DMS53 treated with DMSO at 0.1 percent for 48 hours (cell line): ENCODE measurements at regions not wholly inside any gene's neighbourhood (a gene's known extent, or its start where the extent isn't known, plus 50 kb on each side); places are given as distances from the start of the nearest gene placed in this dataset.

Source experiments
- DNase-seq: peaks from one replicate; lab custom pipeline; 2025; ENCODE audit not compliant: unreplicated experiment; lab: John Stamatoyannopoulos, UW

GRCh38 chr13:106772006-106772601 lies 204.2 kb upstream of the ARGLU1 start:
- no peak for DNase-seq

DNA sequence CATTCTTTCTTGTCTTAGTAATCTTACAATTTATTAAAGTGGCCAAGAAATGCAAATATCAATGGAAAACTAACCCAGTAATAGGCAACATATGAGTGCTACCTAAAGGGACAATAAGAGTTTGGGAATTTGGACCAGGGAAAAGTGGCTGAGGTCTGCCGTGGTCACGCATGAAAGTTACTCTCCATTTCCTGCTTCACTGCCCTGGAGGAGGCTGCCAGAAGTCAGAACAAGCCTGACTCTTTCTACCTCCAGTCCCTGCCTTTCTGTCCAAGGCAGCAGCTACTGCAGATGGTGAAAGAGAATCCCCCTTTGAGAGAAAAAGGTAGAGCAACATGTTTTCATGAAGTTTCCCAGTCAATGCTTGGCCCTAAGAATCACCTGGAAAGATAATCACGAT lies 201.1 kb upstream of the ARGLU1 start:
- no peak for DNase-seq

DNA sequence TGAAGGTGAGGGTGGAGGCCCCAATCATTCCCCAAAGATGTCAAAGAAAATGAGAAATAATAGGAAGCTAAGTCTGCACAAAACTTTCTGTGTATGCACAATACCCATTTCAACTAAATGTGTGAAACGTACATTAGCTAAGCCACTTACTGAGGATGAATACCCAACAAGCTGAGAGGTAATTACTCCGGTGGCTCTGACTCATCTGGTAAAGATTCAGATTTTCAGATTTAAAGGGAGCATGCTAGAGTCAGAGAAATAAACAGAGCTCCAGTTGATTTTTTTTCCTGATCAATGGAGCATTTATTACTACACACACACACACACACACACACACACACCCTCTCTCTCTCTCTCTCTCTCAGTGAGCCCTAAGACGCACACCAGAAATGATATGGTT lies 194.8 kb upstream of the ARGLU1 start:
- no peak for DNase-seq

DNA sequence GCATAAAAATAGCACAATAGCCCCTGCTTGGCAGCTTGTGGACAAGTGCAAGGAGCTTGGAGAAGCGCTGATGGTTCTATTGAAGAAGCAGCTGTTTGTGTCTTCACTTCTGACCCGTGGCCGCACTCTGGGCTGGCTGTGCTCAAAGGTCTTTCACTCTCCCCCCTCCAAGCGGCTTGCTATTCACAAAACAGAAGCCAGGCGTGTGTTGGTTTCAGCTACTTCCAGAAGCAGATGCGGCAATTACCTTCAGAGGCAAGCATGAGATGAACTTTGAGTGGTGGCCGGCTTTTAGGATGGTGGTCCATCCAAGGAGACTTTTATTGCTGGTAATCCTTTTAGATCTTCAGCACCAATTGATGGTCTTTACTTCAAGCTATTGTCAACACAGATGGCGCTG lies 188.5 kb upstream of the ARGLU1 start:
- DNase-seq = no peak

GRCh38 chr13:106755542-106755941 lies 187.6 kb upstream of the ARGLU1 start:
- DNase-seq = no peak

- DNase-seq = no peak
Measured at GRCh38 chr13:106753251-106753650, 185.3 kb upstream of the ARGLU1 start.

- no peak for DNase-seq
Measured at GRCh38 chr13:106752584-106753170, 184.7 kb upstream of the ARGLU1 start.

GRCh38 chr13:106748785-106749184 lies 180.8 kb upstream of the ARGLU1 start:
- DNase-seq = no peak

DNA sequence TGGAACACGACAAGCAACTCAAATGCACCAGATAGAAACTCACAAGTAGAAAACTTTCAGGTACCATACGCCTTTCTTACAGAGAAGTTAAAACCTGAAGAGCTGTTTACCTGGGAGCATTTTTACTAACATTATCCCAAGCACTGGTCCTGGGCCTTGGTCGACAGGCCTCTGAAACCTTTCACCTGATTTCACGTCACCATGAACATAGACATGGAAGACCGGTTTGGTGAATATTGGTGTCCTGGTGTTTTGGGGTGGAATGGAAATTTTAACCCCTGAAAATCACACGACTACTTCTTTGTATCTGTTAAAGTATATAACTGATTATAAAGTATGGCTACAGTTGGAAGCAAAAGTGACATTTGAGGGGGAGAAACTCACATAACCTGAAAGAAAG lies 176.6 kb upstream of the ARGLU1 start:
- DNase-seq = no peak

DNA sequence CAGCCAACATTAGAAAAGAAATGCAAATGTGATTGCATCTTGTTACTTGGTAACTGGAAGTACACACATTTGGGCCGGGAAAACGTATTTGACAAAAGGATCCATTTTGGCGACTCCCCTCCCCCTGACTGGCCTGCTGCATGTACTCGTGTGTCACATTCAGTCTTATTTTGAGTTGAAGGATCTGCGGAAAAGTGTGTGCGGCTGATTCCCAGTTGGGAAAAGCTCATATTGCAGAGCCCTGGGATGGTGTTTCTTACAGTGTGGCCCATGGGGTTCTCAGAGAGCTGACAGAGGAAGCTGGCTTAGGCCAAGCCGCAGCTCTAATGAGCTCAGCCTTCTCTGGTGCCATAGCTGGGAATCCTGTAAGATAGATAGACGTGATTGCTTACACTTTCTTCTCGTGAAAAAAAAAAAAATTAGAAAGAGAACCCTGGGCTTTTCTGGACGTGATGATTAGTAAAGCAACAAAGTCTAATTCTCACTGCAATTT lies 170.3 kb upstream of the ARGLU1 start:
- DNase-seq = no peak

GRCh38 chr13:106736941-106737340 lies 169.0 kb upstream of the ARGLU1 start:
- DNase-seq = no peak

DNA sequence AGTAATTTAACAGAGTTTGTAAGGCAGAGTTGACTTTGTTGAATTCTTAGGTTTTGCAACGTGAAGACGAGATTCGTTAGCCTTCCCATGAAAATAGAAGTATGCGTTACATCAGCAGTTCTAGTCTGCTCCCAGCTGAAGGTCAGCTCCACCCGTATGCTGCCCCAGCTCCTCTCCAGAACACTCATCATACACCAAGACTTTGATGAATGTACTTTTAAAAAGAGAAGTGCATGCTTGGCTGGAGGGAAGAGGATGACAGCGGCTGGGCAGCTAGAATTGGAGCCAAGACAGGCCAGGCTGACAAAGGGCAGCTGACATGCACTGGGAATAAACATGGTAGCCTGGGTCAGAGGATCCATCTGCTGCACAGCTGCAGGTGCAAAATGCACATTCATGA lies 166.3 kb upstream of the ARGLU1 start:
- DNase-seq = no peak

- DNase-seq = no peak
Measured at GRCh38 chr13:106723036-106723435, 155.1 kb upstream of the ARGLU1 start.

DNA sequence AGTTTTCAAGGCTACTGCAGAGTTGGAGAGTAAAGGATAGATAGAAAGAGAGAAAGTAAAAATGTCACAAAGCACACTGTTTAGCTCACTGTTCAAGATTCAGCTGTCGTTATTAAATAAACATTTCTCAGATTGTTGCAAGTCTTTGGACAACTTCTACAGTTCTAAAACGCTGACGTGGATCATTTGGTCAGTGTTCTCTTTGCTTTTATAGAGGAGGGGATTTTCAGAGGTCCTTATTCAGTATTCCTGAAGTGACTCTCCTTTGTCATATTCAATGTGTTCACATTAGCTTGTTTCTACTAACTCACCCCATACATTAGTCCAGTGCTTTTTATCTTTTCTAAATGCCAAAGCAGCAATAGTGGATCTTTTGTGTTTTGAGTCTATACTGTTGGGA lies 154.7 kb upstream of the ARGLU1 start:
- no peak for DNase-seq

GRCh38 chr13:106721599-106721998 lies 153.7 kb upstream of the ARGLU1 start:
- no peak for DNase-seq

- DNase-seq = no peak
Measured at GRCh38 chr13:106714271-106714982, 146.5 kb upstream of the ARGLU1 start.

DNA sequence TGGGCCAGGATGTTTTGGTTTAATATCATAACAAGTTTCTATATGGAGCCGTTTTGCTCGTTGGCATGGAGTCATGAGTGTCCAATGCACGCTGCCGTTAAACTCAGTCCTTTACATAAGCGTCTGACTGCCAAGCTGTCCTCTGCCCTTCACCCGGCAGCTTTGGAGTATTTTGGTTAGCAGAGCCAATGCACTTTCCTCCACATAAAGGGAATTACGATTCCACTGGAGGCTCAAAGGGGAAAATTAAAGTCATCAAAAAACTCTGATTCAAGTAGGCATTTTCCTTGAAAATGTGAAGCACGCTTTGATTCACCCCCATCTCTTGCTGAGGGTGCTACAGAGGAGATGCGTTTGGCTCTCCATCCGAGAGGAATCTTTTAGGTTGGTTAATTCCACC lies 144.4 kb upstream of the ARGLU1 start:
- DNase-seq = no peak

DNA sequence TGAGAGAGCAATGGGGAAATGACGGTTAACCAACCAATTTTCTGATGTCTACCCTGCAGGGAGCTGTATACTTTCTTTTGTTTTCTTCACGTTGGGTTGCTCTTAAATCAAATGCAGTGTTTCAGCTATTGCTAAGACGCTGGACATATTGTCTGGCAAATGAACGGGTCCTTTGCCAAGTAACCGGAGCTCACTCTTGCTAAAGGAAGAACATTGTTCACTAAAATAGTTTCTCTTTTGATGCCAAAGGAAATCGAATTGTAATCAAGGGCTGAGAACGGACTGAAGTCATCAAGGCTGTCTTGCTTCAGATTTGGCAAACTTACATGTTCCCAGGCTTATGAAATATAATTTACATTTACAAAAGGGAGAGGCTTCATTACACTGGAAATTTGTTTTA lies 142.3 kb upstream of the ARGLU1 start:
- no peak for DNase-seq

DNA sequence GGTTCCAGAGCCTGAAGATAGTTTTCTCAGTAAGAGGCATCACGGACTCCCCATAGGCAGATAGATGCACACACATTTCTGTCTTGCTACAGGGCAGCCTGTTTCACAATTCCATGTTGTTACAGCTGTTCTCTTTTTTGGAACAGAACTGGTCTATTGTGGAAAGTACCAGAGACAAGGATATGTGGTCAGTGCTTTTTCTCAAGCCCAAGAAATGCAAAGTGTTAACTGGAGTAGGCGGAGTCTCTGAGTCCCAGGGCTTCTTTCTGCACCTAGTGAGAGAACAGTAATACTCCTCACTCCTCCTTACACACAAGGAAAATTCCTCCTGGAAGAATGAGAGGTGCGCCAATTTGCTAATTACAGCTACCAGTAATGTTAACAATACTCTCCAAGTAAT lies 141.6 kb upstream of the ARGLU1 start:
- DNase-seq = no peak

DNA sequence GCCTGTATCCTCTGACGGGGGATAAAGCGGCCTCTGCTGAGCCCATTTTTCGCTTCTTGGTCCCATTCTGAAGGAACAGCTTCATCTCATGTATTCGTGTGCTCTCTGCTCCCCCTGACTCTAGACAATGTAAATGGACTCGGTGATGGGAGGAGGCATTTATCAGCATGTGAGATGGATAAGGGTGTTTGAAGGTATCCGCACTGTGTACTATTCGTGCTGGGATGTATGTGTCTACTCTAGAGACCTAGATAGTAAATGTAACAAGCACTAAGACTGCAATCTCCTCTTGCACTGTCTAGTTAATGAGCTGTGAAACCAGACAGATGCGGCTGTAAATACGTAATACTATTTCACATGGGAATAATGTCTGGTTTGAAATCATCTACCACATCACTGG lies 134.6 kb upstream of the ARGLU1 start:
- no peak for DNase-seq

GRCh38 chr13:106701771-106702341 lies 133.9 kb upstream of the ARGLU1 start:
- DNase-seq = no peak

- DNase-seq = no peak
Measured at GRCh38 chr13:106700439-106700838, 132.5 kb upstream of the ARGLU1 start.
